ENCODE measurements at regions not wholly inside any gene's neighbourhood (a gene's known extent, or its start where the extent isn't known, plus 50 kb on each side); places are given as distances from the start of the nearest gene placed in this dataset.

DNA sequence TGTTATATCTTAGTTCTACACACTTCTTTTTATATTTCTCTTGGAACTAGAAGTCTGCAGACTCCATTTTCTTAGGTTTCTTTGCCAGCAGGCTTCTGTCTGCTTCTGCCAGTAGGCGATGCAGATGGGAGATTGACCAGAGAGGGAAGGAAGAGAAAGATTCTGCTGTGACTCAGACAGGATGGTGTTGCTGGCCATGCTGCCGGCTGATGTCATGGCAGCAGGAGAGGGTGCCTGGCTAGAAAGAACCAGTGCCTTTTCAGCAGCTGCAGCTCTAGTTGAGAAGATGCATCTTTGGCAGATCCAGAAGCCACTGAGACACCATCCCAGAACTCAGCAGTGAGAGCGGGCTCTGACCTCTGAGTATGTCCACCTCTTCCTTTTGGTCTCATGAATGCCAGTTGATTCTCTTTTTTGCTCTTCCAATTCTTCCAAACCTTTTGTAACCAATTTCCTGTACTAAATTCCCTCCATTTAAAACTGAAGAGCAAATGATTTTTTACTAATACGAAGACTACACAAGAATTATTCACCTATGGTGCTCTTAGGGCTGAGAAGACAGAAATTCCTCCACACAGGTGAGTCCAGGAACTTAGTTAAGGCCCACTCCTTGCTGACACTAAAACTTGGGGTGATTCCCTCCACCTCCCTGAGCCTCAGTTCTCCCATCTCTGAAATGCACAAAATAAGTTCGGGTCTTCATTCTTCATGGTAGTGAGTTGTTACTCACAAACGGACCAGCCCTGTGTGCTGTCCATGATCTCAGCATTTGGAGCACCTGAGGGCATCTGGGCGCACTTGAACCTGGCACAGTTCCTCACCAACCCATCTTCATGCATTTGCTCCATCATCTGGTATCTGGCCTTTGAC lies 200.7 kb downstream of the MYCN start:
- DNase-seq = no peak

DNA sequence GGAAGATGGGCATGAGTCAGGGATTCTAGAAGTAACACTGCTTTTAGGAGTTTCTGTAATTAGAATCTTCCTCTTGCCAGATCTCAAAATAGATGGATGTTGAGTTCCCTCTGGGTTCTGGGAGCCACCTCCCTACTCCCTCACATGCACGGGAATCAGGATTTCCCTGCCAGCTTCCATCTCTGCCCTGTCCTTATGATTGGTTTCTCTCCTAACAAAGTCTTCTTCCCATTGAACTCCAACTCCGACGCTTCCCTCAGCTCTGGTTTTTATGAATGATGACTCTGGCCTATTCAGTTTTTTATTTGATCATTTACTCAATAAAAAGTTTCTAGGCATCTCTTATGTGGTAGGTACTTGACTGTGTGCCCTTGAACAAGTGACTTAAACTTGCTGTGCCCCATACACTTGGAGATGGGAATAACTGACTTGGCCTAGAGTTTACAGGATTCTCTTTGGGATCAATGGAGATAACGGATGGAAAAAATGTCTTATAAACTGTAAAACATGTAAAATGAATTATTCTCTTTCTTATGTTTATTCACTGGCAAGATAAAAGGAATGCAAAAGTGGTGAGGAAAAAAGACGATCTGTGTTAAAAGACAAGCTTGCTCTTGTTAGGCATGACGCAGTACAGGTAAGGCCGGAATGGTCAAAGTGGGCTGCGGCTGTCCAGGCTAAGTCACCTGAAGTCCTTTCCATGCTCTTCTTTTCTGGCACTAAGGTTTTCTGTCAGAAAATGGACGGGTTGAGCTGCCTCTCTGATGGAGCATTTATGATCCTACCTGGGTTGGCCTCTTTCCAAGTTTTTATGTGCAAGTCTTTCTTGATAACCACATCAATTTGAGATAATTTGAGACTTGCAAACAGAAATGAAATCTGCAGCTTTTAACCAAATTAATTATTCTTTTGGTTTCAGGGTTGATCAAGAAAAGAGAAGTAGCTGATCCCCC lies 199.6 kb downstream of the MYCN start:
- no peak for DNase-seq

DNA sequence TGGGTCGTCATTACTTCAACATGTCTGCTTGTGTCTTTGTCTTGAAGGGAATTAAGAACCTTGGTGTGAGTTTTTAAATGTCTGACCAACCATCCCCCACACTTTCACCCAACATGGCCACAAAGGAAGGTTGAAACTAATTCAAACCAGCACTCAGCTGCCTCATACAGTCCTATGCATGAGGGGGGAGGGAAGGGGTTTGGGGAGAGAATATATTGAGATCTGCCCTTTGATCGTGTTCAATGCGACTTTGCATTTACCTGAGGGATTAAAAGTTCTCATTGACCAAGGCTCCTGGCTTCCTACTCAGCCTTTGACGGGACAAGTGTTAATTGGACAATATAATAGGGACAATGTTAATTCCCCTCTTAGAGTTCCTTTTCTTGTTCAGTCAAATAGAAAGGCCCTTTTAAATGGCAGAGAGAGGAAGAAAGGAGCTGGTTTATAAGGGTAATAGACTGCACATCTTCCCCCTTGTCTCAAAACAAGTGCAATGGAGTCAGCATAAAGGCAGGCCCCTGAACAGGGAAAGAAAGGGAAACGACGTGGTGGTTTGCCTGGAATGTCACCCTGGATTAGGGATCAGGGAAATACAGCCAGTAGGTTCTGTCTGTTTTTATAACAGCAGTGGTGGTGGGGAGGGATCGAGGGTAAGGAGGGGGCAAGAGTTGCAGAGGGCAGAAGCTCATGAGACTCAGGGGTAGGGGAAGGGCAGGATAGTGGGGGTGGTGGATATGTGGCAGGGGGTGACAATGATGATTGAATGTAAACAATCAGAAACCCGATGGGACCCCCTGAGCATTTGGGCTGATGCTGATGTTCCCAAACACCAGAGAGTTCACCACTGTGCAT lies 198.7 kb downstream of the MYCN start:
- DNase-seq = no peak

DNA sequence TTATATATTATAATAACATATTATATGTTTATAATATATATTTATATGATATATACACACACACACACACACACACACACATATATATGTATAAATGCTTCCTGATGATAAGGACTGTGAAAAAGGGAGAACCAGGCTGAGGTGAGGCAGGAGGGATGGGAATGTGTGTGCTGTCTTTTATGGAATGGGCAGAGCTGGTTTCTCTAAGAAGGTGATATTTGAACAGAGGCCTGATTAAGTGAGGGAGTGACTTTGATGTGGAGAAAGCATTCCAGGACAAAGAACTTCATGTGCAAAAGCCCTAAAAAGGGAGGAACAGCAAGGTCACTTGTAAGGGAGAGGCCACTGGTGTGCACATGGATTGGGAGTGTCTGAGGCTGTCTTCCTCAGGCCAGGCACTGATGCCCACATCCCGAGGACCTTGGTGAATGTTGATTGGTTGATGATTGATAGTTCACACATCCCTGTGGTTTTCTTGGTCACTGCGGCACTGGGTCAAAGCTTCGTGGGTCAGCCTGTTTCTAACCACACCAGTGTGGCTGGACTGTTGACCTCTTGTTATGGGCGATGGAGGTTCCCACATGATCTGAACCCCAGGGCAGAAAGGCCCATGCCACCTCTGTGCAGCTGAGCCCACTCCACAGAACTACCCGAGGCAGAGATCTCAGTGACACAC lies 196.9 kb downstream of the MYCN start:
- no peak for DNase-seq

DNA sequence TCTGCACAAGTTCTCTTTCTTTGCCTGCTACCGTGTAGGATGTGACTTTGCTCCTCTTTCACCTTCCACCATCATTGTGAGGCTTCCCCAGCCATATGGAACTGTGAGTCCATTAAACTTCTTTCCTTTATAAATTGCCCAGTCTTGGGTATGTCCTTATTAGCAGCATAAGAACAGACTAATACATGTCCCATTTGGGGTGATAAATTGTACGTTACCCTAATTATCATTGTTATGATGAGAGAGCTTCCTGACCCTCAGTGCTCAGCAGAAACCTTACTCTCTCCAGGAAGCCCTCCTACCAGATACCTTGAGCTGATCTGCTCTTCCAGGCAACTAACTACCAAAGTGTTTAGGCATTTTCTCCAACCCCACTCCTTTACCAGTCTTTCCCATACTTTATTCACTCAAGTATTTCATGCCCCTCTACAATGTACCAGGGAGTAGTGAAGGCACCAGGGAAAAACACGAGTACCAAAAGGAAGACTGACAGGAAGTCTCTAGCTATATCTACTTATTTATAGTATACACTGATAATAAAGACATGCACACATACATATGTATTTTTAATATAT lies 196.2 kb downstream of the MYCN start:
- DNase-seq = no peak

DNA sequence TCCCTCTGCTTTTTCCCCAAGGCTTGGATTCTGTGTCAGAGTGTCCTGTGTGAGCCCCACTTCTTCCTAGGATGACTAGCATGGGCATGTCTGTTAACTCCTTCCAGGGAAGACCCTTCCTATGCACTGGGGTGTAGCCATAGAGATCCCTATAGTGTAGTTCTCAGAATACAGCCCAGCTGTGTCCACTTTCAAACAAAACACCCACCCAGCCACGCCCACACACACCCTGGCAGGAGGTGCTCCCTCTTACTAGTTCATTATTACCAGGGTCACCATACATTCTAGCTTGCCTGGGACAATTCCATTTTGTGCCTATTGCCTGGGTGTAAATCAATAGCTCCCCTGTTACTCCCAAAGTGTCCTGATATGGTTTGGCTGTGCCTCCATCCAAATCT lies 195.6 kb downstream of the MYCN start:
- no peak for DNase-seq

DNA sequence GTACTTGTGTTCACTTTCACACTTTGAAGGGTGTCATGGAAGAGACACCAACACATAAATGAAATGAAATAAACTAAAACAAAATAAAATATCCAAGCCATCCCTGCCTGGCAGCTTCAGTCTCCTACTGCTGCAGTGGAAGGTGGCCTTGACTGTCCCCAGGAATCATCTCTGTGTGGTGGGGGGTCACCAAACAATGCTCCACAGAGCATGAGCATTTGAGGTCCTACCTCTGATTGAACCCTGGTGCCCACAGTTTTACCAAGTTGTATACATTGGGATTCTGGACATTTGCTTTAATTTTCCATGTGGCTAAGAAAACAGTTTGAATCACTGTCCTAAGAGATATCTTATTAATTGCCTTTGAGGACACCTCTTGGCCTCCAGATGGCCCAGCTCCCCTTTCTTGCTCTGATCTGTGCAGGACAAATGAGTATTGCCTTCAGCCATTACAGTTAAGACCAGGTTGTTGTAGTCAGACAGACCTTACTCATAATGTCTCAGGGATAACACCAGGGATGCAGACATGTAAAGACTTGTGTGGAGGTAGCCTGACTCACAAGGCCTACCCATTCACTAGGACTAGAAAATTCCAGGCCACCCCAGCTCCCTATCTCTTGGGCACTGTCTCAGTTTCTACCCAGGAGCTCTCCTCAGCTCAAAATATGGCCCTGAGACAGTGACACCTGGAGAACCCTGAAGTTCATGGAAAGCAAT lies 195.0 kb downstream of the MYCN start:
- no peak for DNase-seq

DNA sequence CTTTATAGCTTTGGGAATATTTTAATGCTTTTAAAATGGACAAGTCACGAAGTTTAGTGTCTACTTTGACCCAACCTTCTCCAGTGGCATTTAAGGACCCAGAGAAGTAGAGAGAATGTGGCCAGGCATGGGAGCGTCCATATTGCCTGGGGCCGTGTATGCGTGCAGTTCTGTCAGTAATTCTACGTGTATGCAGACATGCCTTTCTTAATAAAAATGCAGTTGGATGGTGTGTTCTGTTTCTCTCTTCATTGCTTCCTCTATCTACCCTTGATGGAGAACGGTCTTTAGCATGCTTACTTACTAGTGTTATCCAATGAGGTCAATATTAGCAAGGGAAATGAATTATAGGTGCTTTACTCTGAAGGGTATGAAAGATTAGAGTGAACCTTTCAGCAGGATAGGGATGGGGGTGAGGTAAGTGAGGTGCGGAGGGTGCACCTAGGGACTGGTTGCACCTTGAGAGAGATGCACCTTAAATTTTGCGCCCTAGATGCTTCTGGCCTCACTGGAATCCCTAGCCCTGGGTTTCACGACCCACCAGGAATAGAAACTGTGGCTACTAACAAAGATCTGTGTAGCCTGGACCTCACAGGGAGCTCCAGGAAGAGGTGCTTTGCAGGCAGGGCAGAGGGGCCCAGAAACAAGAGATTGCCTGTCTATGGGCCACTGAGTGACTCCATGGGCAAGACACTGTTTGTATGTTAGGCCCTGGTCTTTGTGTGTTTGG lies 194.3 kb downstream of the MYCN start:
- DNase-seq = no peak

DNA sequence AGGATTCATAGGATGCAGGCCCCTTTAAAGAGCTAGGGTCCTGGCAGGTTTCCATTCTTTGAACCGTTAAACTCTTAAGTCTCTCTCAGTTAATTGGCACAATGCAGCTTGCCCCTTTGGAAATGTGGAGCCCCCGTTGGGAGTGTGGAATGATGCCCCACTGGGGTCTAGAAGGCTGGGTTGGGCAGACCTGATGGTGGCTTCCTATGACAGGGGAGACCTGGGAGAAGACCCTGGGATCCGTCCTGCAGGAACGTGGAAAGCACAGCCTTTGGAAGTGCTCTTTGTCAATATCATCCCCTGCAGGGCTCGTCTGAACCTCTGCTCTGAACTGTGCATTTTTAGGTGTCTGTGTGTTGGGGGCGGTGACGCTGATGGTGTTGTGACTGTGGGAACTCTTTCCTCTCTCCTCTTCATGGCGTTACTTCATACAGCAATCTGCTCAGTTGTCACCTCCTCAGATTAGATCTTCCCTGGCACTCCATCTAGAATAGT lies 190.6 kb downstream of the MYCN start:
- DNase-seq = no peak

DNA sequence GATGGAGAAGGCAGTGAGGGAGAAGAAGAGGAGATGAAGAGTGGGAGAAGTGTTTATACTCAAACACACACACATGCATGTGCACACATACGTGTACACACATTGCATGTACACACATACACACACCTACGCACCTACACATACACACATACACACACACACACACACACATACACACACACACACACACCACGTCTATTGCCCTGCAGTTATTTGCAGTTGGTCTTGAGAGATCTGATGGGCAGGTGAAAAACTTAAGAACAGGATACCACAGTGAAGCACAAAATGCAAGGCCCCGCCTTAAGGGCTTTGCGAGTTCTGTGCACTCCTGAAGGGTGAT lies 190.2 kb downstream of the MYCN start:
- DNase-seq = no peak

DNA sequence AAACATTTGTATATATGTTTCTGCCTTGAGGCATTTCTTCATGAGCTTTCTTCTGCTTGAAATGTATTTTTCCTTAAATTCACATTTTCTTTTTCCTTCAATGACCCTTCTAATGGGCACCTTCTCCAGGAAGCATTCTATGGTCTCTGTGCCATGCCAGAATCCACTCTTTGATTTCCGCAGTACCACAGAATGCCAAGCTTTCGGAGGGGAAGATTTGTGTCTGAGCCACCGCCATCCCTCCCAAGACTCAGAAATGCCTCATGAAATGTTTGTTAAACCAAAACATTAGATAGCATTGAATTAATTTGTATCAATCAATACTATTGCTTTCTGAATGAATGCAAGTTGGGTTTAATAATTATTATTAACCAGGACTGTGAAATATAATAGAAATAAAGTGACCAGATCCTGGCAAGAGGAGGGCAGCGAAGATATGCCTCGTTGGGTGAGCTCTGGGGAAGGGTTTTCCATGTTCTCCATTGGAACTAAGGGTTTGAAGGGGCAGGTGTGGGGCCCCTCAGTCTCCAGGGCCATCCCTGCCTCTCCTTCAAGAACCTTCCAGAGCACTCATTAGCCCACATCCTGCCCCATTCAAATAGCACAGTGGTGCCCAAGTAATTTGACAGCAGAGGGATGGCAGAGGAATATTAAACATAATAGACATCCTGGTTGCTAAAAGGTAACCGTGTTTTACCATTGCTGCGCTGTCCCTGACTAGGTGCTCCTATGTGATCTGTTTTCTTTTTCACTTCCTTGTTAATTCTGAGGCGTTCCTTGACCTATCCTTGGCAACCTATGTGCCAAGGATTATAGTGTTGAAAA lies 189.6 kb downstream of the MYCN start:
- DNase-seq = no peak

DNA sequence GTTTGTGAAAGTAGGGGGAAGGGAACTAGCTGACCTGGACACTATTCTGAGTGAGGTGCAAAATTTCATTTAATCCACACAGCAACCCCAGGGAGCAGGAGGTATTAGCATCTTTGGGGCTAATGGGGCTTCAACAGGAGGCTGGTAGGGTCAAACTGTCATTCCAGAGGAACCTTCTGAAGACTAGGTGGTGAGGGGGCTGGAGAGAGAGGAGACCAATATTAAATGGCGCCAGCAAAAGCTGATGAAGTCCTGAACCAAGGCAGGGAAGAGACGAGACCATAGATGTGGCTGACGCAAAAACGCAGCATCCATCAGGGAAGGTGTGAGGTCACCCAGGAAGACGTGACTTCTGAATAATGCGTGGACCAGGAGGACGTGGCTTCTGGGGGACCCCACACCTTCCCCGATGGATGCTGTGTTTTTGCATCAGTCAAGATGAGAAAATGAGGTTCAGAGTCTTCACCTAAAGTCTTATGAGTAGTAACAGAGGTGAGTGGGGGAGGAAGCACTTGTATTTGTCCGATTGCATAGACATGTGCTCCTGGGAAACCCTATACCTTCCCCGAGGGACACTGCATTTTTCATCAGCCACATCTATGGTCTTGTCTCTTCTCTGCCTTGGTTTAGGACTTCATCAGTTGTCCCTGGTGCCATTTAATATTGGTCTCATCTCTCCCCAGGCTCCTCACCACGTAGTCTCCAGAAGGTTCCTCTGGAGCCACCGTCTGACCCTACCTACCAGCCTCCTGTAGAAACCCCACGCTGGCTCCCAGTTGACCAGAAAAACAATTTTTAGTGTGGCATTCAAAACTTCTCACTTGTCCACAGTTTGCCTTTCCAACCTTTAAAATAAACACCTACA lies 188.6 kb downstream of the MYCN start:
- DNase-seq = no peak

DNA sequence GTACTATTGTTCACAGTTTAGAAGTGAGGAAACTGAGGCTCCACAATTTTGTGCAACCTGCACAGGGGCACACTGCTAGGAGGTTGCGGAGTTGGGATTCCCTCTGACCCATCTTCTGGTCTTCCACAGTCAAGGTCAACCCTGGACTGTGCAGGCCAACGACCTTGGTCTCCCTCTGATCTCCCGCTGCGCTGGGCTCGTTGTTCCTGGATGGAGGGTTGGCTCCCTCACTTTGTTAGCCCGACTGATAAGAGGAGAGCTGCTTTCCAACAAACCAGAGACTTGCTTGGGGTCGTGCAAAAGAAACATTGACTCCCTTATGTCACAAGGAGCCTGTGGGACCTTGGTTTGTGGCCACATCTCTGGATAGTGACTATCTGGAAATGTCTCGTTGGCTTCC lies 187.6 kb downstream of the MYCN start:
- DNase-seq = no peak

DNA sequence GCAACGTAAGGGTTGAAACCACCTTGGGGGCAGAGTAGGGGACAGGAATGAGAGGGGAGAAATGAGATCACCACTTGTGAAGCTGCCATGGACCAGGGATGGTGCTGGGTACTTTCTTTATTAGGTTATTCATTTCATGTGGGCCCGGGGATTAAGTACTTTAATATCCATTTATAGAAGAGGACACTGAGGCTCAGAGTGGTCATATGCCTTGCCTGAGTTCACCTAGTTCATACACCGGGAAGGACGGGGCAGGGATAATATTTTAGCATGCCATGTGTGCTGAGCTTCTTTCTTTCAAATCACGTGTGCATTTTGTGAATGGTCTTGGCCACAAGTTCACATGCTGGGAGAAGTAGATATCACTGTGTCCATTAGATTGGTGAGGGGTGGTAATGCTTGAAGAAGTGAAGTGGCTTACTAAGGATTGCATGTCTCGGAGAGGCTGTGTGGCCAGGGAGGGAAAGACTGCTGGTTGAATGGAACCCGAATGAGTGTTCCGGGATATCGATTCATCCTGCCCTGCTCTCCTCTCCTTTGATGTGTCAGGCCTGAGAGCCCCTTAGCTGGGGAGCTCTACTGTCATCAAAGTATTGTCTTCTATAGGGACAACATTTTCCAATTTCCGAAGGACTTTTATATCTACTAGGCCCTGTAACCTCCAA lies 187.1 kb downstream of the MYCN start:
- no peak for DNase-seq

DNA sequence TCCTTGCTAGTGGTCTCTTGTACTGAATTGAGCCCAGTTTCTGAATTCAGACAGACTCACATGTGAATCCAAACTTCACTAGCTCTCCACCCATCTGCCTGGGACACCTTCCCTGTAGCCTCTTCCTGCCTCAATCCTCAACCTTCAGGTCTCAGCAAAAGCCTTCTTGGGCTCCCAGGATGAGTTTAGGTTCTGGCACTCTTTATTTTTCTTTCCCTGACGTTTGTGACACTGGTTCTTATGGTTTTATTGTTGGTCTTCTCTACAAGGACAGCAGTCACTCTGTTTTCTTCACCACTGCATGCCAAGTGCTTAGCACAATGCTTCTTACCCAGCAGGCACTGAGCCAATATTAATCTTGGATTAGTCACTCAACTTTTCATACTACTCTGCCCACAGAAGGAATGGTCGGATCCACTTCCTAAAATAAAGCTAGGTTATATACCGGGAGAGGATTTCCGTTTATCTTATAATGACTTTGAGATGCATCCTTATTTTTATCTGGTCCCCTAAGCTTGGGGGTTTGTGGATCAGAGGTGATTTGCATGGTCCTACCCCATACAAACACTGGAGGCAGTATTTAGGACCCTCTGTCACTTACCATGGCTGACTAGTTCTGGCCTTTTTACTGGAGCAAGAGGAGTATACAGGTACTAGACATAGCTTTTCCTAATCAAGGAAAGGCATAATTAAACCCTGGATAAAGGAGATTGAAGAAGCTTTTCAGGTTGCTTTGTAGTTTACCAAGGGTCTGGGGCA lies 186.3 kb downstream of the MYCN start:
- no peak for DNase-seq

DNA sequence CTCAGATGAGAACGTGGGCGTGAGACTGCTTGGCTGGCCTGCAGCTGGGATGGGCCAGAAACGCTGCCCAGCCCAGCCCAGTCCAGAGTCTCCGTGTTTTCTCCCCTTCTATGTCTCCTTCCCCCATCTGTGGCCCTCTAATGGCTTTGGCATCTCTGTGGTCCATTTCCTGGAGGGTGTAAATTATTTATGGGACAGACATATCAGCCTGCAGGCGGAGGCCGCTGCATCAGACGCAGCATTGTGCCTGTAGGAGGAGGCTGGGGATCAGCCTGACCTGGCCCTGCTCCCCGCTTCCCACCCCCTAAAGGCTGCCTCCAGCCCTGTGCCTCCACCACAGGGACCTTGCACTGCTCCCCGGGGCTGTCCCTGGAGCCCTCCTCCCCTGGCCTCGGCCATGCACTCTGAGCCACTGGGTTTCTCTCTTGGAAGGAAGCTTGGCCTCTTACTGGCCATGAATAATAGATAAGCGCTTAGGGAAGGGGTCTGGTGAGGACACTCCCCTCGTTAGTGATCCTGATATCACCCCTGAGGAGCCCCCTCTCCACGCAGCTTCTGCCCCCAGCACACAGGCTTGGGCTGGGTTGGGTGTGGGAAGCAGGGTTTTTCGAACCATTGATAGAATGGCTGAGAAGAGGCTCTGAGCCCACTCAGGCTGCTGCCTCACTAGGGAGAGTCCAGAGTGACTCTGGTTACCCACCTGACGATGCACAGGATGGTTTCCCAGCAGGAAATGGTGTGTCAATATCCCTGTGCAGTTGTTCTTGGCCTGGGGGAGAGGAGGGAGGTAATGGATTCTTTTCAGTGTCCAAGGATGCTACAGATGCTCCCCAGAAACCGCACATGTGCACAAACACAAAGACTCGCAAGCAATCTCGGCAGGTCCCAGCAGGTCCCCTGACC lies 185.5 kb downstream of the MYCN start:
- DNase-seq = no peak
